ENCODE measurements at regions not wholly inside any gene's neighbourhood (a gene's known extent, or its start where the extent isn't known, plus 50 kb on each side); places are given as distances from the start of the nearest gene placed in this dataset.
A peak's percentile ranks its signal among the peaks of the same experiment; 100 is the strongest.

DNA sequence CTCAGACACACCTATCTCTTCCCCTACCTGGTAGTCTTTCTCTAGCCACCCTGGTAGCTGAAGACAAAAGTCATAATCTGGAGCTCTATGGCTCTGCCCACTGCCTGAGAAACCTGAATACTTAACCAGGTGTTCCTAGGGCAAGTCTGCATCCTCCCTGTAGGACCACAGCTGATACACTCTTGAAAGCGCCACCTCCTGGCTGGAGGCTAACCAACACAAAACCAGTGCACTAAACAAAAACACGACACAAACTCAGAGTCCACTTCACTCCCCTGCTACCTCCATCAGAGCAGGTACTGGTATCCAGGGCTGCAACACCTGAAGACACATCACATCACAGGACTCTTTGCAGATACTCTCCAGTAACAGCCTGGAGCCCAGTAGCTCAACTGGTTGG is 84.6 kb upstream of the ANXA1 start:
- TF ChIP-seq CTCF (IDR thresholded peaks at IDR 0.05) (peak in 1 of 2 donors; percentile 6), EP300 (IDR thresholded peaks at IDR 0.05) (no peak)

Measured in suprapubic skin (tissue), 3 donors.